Hepatocyte (in vitro differentiated cells): ENCODE measurements at regions not wholly inside any gene's neighbourhood (a gene's known extent, or its start where the extent isn't known, plus 50 kb on each side); places are given as distances from the start of the nearest gene placed in this dataset.

ENCODE experiments used
- DNase-seq: peaks from one replicate; pipeline ENCODE4 v3.0.0-alpha.2; 2016; ENCODE audit warnings: low spot score
- H2AFZ ChIP-seq: fragments of 200-600 bp; sonication (generic); 2 replicates; pipeline ENCODE4 v1.6.0; 2016; ENCODE audit warnings: antibody characterized with exemption, mild to moderate bottlenecking
- H3K27ac ChIP-seq: fragments of 200-600 bp; sonication (generic); 2 replicates; pipeline ENCODE4 v1.5.1; 2016; ENCODE audit warnings: mild to moderate bottlenecking
- H3K27me3 ChIP-seq: fragments of 200-600 bp; sonication (generic); 2 replicates; pipeline ENCODE4 v1.6.1; 2016
- H3K36me3 ChIP-seq: fragments of 200-600 bp; sonication (generic); replicated peaks from 2 replicates; pipeline ENCODE4 v1.5.1; 2016; ENCODE audit warnings: low read depth; ENCODE audit not compliant: insufficient read depth
- H3K4me1 ChIP-seq: fragments of 200-600 bp; sonication (generic); 2 replicates; pipeline ENCODE4 v1.5.1; 2016; ENCODE audit warnings: mild to moderate bottlenecking, moderate library complexity; ENCODE audit not compliant: insufficient read depth
- H3K4me2 ChIP-seq: fragments of 200-600 bp; sonication (generic); 2 replicates; pipeline ENCODE4 v1.6.0; 2016
- H3K4me3 ChIP-seq: fragments of 200-600 bp; sonication (generic); 2 replicates; pipeline ENCODE4 v1.5.1; 2016; ENCODE audit warnings: mild to moderate bottlenecking
- H3K79me2 ChIP-seq: fragments of 200-600 bp; sonication (generic); 2 replicates; pipeline ENCODE4 v1.6.0; 2017; ENCODE audit warnings: mild to moderate bottlenecking
- H3K9me2 ChIP-seq: fragments of 200-600 bp; sonication (generic); replicated peaks from 2 replicates; pipeline ENCODE4 v1.6.0; 2017; ENCODE audit warnings: mild to moderate bottlenecking; ENCODE audit not compliant: insufficient read depth
- H3K9me3 ChIP-seq: fragments of 200-600 bp; sonication (generic); 2 replicates; pipeline ENCODE4 v1.5.1; 2016; ENCODE audit warnings: low read depth, mild to moderate bottlenecking
- H4K20me1 ChIP-seq: fragments of 200-600 bp; sonication (generic); 2 replicates; pipeline ENCODE4 v1.6.0; 2016; ENCODE audit warnings: mild to moderate bottlenecking; ENCODE audit not compliant: insufficient read depth, poor library complexity, severe bottlenecking
- EZH2 ChIP-seq: fragments of 200-600 bp; sonication (generic); IDR thresholded peaks from 2 replicates; pipeline ENCODE4 v1.6.1; 2016; ENCODE audit warnings: antibody characterized with exemption, mild to moderate bottlenecking, borderline replicate concordance
- EZH2phosphoT487 ChIP-seq: fragments of 200-600 bp; sonication (generic); IDR thresholded peaks from one replicate; pipeline ENCODE4 v1.6.1; 2018; ENCODE audit warnings: antibody characterized with exemption, mild to moderate bottlenecking, low read depth, moderate library complexity; ENCODE audit not compliant: unreplicated experiment, severe bottlenecking
- WGBS: methylation state at CpG from one replicate; pipeline ENCODE4 v1.1.6; 2016; ENCODE audit warnings: low lambda C conversion rate; ENCODE audit errors: missing lambda C conversion rate; 5-methylcytosine and 5-hydroxymethylcytosine counted together
- TF ChIP-seq, protein P1 (sequence below): fragments of 200-600 bp; sonication (generic); IDR thresholded peaks from 2 replicates; pipeline ENCODE4 v1.5.1; 2016; ENCODE audit warnings: antibody characterized with exemption, mild to moderate bottlenecking; ENCODE audit not compliant: poor library complexity

GRCh38 chr11:109033627-109034338, 368.9 kb downstream of the DDX10 start:
- 78% methylated on average over 2 of the region's 2 CpGs for WGBS
- Histone ChIP-seq H3K9me3 (no peaks in the 10 kb centered on the region), H3K9me2 (no peaks in the 10 kb centered on the region), H3K36me3 (no peaks in the 10 kb centered on the region), H2AFZ (no peak overlapping the region), H3K27ac (no peak overlapping the region), H3K27me3 (no peaks in the 10 kb centered on the region), H3K4me3 (no peak overlapping the region), H3K79me2 (no peaks in the 10 kb centered on the region), H3K4me2 (no peak overlapping the region), H4K20me1 (no peaks in the 10 kb centered on the region), H3K4me1 (no peaks in the 10 kb centered on the region)
- no peak for DNase-seq
- TF ChIP-seq EZH2phosphoT487: no peak
- TF ChIP-seq EZH2: no peak
- TF ChIP-seq, protein P1, sequence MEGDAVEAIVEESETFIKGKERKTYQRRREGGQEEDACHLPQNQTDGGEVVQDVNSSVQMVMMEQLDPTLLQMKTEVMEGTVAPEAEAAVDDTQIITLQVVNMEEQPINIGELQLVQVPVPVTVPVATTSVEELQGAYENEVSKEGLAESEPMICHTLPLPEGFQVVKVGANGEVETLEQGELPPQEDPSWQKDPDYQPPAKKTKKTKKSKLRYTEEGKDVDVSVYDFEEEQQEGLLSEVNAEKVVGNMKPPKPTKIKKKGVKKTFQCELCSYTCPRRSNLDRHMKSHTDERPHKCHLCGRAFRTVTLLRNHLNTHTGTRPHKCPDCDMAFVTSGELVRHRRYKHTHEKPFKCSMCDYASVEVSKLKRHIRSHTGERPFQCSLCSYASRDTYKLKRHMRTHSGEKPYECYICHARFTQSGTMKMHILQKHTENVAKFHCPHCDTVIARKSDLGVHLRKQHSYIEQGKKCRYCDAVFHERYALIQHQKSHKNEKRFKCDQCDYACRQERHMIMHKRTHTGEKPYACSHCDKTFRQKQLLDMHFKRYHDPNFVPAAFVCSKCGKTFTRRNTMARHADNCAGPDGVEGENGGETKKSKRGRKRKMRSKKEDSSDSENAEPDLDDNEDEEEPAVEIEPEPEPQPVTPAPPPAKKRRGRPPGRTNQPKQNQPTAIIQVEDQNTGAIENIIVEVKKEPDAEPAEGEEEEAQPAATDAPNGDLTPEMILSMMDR: no peak

GRCh38 chr11:109034339-109034696, 369.4 kb downstream of the DDX10 start:
- H2AFZ ChIP-seq: no peak overlapping the region
- no peak overlapping the region for H3K4me3 ChIP-seq
- no peaks in the 10 kb centered on the region for H3K9me2 ChIP-seq
- H3K4me2 ChIP-seq: no peak overlapping the region
- no peaks in the 10 kb centered on the region for H3K4me1 ChIP-seq
- H4K20me1 ChIP-seq: no peaks in the 10 kb centered on the region
- no peak for DNase-seq
- H3K27me3 ChIP-seq: no peaks in the 10 kb centered on the region
- H3K36me3 ChIP-seq: no peaks in the 10 kb centered on the region
- no peaks in the 10 kb centered on the region for H3K9me3 ChIP-seq
- H3K27ac ChIP-seq: no peak overlapping the region
- WGBS: 71% methylated on average over 1 of the region's 1 CpG
- TF ChIP-seq, protein P1: no peak
- H3K79me2 ChIP-seq: no peaks in the 10 kb centered on the region

DNA sequence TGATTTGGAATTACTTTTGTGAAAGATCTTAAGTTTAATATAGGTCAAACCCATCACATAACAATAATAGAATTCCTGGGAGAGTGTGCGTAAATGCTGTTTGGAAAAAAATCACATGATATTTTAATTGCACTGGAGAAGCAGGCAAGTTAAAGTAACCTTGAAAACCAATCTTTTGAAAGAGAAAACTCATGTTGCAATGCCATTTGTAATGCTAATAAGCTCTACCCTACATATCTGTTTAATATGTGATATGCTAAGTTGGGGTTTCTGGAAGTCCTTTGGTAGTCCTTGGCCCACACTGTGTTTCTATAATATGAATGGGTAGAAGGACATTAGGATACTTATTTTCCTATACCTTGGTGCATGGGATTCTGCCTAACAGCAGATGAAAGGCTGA, 370.4 kb downstream of the DDX10 start:
- Histone ChIP-seq H2AFZ (no peak overlapping the region), H3K9me2 (no peaks in the 10 kb centered on the region), H3K27ac (no peak overlapping the region), H3K79me2 (no peaks in the 10 kb centered on the region), H3K4me1 (no peaks in the 10 kb centered on the region), H3K4me3 (no peak overlapping the region), H4K20me1 (no peaks in the 10 kb centered on the region), H3K27me3 (no peaks in the 10 kb centered on the region), H3K4me2 (no peak overlapping the region), H3K36me3 (no peaks in the 10 kb centered on the region), H3K9me3 (no peaks in the 10 kb centered on the region)
- WGBS: 92% methylated on average over 1 of the region's 1 CpG
- DNase-seq: no peak
- TF ChIP-seq EZH2phosphoT487 (no peak), EZH2 (no peak)
- TF ChIP-seq, protein P1: no peak

DNA sequence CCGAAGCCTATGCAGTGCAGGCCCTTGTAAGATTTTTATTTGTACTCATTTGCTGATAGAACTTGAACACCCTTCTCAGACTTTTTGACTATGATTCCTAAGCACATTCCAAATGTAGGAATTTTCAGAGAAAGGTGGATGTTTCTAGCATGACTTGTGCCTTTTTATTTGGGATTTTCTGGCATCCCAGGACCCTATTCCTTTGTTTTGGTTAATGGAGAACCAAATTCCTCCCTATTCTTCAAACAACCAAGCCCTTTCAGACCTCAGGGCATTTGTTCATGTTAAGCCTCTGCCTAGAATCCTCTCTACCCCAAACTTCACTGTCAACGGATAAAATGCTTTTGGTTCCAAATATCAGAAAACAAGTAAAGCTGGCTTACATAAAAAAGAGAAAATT, 371.1 kb downstream of the DDX10 start:
- Histone ChIP-seq H3K4me1 (no peaks in the 10 kb centered on the region), H3K4me3 (no peak overlapping the region), H3K4me2 (no peak overlapping the region), H3K9me2 (no peaks in the 10 kb centered on the region), H2AFZ (no peak overlapping the region), H3K27ac (no peak overlapping the region), H3K27me3 (no peaks in the 10 kb centered on the region), H3K9me3 (no peaks in the 10 kb centered on the region), H3K79me2 (no peaks in the 10 kb centered on the region), H3K36me3 (no peaks in the 10 kb centered on the region), H4K20me1 (no peaks in the 10 kb centered on the region)
- TF ChIP-seq EZH2 (no peak), EZH2phosphoT487 (no peak)
- TF ChIP-seq, protein P1: no peak
- no peak for DNase-seq
- WGBS: 67% methylated on average over 2 of the region's 2 CpGs
